ENCODE measurements at regions not wholly inside any gene's neighbourhood (a gene's known extent, or its start where the extent isn't known, plus 50 kb on each side); places are given as distances from the start of the nearest gene placed in this dataset.

DNA sequence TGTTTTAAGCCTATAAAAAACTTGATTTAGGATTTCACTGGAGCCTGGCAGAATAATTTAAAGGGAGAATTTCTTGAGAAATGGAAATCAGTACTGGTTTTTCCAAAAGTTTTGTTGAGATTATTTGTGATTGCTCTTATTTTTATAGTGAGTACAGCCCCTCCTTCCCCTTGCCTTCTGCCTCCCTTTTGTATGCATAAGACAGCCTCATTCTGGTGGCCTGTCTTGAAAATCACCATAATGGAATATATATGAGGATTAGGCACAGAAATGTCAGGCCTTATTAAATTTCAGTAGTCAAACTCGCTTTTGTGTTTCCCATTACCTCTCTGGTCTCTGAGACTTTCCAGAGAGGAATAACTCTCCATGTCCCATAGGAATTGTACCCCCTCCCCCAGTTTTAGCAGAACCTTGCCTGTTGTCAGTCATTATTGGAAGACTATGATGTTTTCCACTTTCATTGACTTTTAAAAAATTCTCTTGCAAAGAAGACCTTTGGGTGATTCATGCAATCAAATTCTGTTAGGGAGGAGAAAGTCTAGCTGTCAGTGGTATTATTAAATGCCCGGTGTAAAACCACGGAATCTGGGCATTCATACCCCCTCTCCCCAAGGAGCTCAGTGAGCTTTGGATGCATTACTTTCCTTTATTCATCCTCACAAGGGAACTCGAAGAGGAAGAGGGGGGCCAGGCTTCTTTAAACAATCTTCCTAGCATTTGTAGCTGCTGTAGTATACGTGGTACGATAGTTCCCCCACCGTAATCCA is 171.6 kb upstream of the TSC22D2 start:
- FAIRE-seq, result no peak
- DNase-seq, result no peak
- Histone ChIP-seq H3K27me3 (ENCODE audit: control insufficient read depth, insufficient read depth, low read length) (no peaks in the 10 kb centered on the region), H3K36me3 (ENCODE audit: control insufficient read depth in 2 of 3, insufficient read depth in 3 of 3, low read length in 3 of 3) (no peaks in the 10 kb centered on the region), H3K4me1 (ENCODE audit: control insufficient read depth in 2 of 3, insufficient read depth in 2 of 3, low read depth in 1 of 3, low read length in 3 of 3) (peaks cover 3 to 9% (median 5%) of the 10 kb centered on the region in 3 donors), H3K4me3 (ENCODE audit: low read length in 3 of 3) (no peak overlapping the region), H3K9ac (ENCODE audit: low read length in 3 of 3) (no peak overlapping the region), H3K9me3 (ENCODE audit: control insufficient read depth in 2 of 3, insufficient read depth in 1 of 3, low read length in 3 of 3) (no peaks in the 10 kb centered on the region), H3K27ac (ENCODE audit: low read depth in 2 of 2, low read length in 2 of 2) (peak overlapping the region in 1 of 2 donors; percentile 15)
- intact Hi-C loops (cut with DNase I), result no loop called here
- TF ChIP-seq, protein P1, sequence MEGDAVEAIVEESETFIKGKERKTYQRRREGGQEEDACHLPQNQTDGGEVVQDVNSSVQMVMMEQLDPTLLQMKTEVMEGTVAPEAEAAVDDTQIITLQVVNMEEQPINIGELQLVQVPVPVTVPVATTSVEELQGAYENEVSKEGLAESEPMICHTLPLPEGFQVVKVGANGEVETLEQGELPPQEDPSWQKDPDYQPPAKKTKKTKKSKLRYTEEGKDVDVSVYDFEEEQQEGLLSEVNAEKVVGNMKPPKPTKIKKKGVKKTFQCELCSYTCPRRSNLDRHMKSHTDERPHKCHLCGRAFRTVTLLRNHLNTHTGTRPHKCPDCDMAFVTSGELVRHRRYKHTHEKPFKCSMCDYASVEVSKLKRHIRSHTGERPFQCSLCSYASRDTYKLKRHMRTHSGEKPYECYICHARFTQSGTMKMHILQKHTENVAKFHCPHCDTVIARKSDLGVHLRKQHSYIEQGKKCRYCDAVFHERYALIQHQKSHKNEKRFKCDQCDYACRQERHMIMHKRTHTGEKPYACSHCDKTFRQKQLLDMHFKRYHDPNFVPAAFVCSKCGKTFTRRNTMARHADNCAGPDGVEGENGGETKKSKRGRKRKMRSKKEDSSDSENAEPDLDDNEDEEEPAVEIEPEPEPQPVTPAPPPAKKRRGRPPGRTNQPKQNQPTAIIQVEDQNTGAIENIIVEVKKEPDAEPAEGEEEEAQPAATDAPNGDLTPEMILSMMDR (IDR thresholded peaks at IDR 0.05; ENCODE audit: borderline replicate concordance, extremely low read depth, insufficient read depth), result no peak

DNA sequence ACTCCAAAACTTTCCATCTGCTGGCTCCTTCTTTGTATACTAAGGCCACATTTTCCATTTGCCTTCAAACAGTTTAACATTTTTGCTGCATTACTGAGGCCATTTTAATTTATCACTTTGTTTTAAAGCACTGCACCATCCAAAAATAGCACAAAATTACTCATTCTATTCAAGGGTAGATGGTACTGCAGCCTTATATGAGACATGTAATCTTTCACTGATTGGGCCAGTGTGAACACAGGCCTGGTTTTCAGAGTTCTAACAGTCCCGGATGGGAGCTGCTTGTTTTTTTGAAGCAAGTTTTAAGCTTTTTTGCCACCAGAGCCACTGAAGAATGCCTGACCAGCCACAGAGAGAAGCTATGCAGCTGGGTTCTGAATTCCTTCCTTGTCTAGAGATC is 172.3 kb upstream of the TSC22D2 start:
- Histone ChIP-seq H3K4me3 (ENCODE audit: low read length in 3 of 3) (no peak overlapping the region), H3K36me3 (ENCODE audit: control insufficient read depth in 2 of 3, insufficient read depth in 3 of 3, low read length in 3 of 3) (no peaks in the 10 kb centered on the region), H3K27ac (ENCODE audit: low read depth in 2 of 2, low read length in 2 of 2) (peak overlapping the region in 1 of 2 donors; percentile 7), H3K4me1 (ENCODE audit: control insufficient read depth in 2 of 3, insufficient read depth in 2 of 3, low read depth in 1 of 3, low read length in 3 of 3) (peaks cover 3 to 9% (median 5%) of the 10 kb centered on the region in 3 donors), H3K9me3 (ENCODE audit: control insufficient read depth in 2 of 3, insufficient read depth in 1 of 3, low read length in 3 of 3) (no peaks in the 10 kb centered on the region), H3K27me3 (ENCODE audit: control insufficient read depth, insufficient read depth, low read length) (no peaks in the 10 kb centered on the region), H3K9ac (ENCODE audit: low read length in 3 of 3) (no peak overlapping the region)
- FAIRE-seq (no peak), DNase-seq (peak in 1 of 5 donors; percentile 68)
- intact Hi-C loops (cut with DNase I), result no loop called here
- TF ChIP-seq, protein P1 (IDR thresholded peaks at IDR 0.05; ENCODE audit: borderline replicate concordance, extremely low read depth, insufficient read depth), result no peak

DNA sequence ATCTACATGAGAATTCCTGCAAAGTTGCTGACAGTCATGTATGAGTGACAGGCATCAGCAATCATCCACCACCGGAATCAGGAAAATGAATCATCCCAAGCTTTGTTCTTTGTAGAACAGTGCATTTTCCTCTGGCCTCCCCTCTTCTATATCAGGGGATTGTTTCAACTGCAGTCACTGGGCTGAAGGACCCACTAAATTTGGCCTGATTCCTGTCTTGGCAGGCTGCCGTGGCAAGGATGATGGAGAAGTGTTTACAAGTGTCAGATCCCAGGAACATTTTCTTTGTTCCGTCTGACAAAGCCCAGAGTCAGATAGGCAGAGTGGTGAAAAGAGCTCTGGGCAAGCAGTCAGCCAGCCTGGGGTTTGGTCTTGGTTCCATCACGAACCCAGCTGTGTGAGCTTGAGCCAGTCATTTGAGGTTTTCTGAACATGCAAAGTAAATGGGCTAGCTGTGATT is 175.1 kb upstream of the TSC22D2 start:
- Histone ChIP-seq H3K4me1 (ENCODE audit: control insufficient read depth in 2 of 3, insufficient read depth in 2 of 3, low read depth in 1 of 3, low read length in 3 of 3) (peaks cover 3 to 5% (median 5%) of the 10 kb centered on the region in 3 donors), H3K36me3 (ENCODE audit: control insufficient read depth in 2 of 3, insufficient read depth in 3 of 3, low read length in 3 of 3) (no peaks in the 10 kb centered on the region), H3K27ac (ENCODE audit: low read depth in 2 of 2, low read length in 2 of 2) (no peak overlapping the region), H3K9ac (ENCODE audit: low read length in 3 of 3) (no peak overlapping the region), H3K27me3 (ENCODE audit: control insufficient read depth, insufficient read depth, low read length) (no peaks in the 10 kb centered on the region), H3K4me3 (ENCODE audit: low read length in 3 of 3) (no peak overlapping the region), H3K9me3 (ENCODE audit: control insufficient read depth in 2 of 3, insufficient read depth in 1 of 3, low read length in 3 of 3) (no peaks in the 10 kb centered on the region)
- FAIRE-seq (no peak), DNase-seq (no peak)
- TF ChIP-seq, protein P1 (IDR thresholded peaks at IDR 0.05; ENCODE audit: borderline replicate concordance, extremely low read depth, insufficient read depth), result no peak
- intact Hi-C loops (cut with DNase I), result no loop called here

Data from kidney (tissue), 13 donors.